ENCODE measurements at regions not wholly inside any gene's neighbourhood (a gene's known extent, or its start where the extent isn't known, plus 50 kb on each side); places are given as distances from the start of the nearest gene placed in this dataset.

GRCh38 chr5:156272139-156272538, 54.8 kb upstream of the SGCD start:
- intact Hi-C loops (cut with micrococcal nuclease; ENCODE audit: unreplicated experiment) (no loop called here), in situ Hi-C loops (cut with HindIII; ENCODE audit: low pct_unique_long_range_greater_than_20kb, low sequenced_read_pairs) (no loop called here)
- BruUV-seq (replicated peaks): no TSS peak
- no peaks in the 10 kb centered on the region for H3K4me1 ChIP-seq (ENCODE audit: control insufficient read depth, insufficient read depth, low read length)
- TF ChIP-seq SIN3A (IDR thresholded peaks at IDR 0.05; ENCODE audit: borderline replicate concordance, insufficient read depth, low read depth, low read length): no peak
- DNase-seq (ENCODE audit: low read depth, low spot score) (no peak), ATAC-seq (no peak)
- H3K36me3 ChIP-seq (ENCODE audit: control insufficient read depth, insufficient read depth, low read length): no peaks in the 10 kb centered on the region
- no peak overlapping the region for H3K4me3 ChIP-seq (ENCODE audit: low read depth in 2 of 2, low read length in 2 of 2)
- H3K9me3 ChIP-seq (ENCODE audit: control insufficient read depth, insufficient read depth, low read depth, low read length): no peaks in the 10 kb centered on the region
- POLR2A ChIA-PET: no interaction called here
- CTCF ChIA-PET: no interaction called here
- no peak overlapping the region for H3K27ac ChIP-seq (ENCODE audit: low read length)
- H3K27me3 ChIP-seq (ENCODE audit: control insufficient read depth, insufficient read depth, low read length): no peaks in the 10 kb centered on the region

- no peaks in the 10 kb centered on the region for H3K4me1 ChIP-seq (ENCODE audit: control insufficient read depth, insufficient read depth, low read length)
- H3K9me3 ChIP-seq (ENCODE audit: control insufficient read depth, insufficient read depth, low read depth, low read length): no peaks in the 10 kb centered on the region
- BruUV-seq (replicated peaks): no TSS peak
- H3K27ac ChIP-seq (ENCODE audit: low read length): no peak overlapping the region
- H3K27me3 ChIP-seq (ENCODE audit: control insufficient read depth, insufficient read depth, low read length): no peaks in the 10 kb centered on the region
- H3K4me3 ChIP-seq (ENCODE audit: low read depth in 2 of 2, low read length in 2 of 2): no peak overlapping the region
- TF ChIP-seq SIN3A (IDR thresholded peaks at IDR 0.05; ENCODE audit: borderline replicate concordance, insufficient read depth, low read depth, low read length) (no peak), TCF7L2 (IDR thresholded peaks at IDR 0.05; ENCODE audit: low read depth, low read length) (no peak), POLR2AphosphoS5 (IDR thresholded peaks at IDR 0.05; ENCODE audit: low read depth, low read length) (no peak)
- TF ChIP-seq, protein P1, sequence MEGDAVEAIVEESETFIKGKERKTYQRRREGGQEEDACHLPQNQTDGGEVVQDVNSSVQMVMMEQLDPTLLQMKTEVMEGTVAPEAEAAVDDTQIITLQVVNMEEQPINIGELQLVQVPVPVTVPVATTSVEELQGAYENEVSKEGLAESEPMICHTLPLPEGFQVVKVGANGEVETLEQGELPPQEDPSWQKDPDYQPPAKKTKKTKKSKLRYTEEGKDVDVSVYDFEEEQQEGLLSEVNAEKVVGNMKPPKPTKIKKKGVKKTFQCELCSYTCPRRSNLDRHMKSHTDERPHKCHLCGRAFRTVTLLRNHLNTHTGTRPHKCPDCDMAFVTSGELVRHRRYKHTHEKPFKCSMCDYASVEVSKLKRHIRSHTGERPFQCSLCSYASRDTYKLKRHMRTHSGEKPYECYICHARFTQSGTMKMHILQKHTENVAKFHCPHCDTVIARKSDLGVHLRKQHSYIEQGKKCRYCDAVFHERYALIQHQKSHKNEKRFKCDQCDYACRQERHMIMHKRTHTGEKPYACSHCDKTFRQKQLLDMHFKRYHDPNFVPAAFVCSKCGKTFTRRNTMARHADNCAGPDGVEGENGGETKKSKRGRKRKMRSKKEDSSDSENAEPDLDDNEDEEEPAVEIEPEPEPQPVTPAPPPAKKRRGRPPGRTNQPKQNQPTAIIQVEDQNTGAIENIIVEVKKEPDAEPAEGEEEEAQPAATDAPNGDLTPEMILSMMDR (IDR thresholded peaks at IDR 0.05): no peak
- TF ChIP-seq, protein P2, sequence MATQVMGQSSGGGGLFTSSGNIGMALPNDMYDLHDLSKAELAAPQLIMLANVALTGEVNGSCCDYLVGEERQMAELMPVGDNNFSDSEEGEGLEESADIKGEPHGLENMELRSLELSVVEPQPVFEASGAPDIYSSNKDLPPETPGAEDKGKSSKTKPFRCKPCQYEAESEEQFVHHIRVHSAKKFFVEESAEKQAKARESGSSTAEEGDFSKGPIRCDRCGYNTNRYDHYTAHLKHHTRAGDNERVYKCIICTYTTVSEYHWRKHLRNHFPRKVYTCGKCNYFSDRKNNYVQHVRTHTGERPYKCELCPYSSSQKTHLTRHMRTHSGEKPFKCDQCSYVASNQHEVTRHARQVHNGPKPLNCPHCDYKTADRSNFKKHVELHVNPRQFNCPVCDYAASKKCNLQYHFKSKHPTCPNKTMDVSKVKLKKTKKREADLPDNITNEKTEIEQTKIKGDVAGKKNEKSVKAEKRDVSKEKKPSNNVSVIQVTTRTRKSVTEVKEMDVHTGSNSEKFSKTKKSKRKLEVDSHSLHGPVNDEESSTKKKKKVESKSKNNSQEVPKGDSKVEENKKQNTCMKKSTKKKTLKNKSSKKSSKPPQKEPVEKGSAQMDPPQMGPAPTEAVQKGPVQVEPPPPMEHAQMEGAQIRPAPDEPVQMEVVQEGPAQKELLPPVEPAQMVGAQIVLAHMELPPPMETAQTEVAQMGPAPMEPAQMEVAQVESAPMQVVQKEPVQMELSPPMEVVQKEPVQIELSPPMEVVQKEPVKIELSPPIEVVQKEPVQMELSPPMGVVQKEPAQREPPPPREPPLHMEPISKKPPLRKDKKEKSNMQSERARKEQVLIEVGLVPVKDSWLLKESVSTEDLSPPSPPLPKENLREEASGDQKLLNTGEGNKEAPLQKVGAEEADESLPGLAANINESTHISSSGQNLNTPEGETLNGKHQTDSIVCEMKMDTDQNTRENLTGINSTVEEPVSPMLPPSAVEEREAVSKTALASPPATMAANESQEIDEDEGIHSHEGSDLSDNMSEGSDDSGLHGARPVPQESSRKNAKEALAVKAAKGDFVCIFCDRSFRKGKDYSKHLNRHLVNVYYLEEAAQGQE (IDR thresholded peaks at IDR 0.05; ENCODE audit: insufficient read depth in 1 of 2, low read depth in 2 of 2, low read length in 1 of 2): no peak
- CTCF ChIA-PET: no interaction called here
- intact Hi-C loops (cut with micrococcal nuclease; ENCODE audit: unreplicated experiment) (no loop called here), in situ Hi-C loops (cut with HindIII; ENCODE audit: low pct_unique_long_range_greater_than_20kb, low sequenced_read_pairs) (no loop called here)
- ATAC-seq (no peak), DNase-seq (ENCODE audit: low read depth, low spot score) (no peak)
- POLR2A ChIA-PET: interaction anchor here (0.5 kb wide), 1 partner anchor 542 kb away, joined by 3 read pairs; no protein-coding TSS in a partner anchor
- H3K36me3 ChIP-seq (ENCODE audit: control insufficient read depth, insufficient read depth, low read length): no peaks in the 10 kb centered on the region
Measured at GRCh38 chr5:156273325-156273724, 53.6 kb upstream of the SGCD start.

DNA sequence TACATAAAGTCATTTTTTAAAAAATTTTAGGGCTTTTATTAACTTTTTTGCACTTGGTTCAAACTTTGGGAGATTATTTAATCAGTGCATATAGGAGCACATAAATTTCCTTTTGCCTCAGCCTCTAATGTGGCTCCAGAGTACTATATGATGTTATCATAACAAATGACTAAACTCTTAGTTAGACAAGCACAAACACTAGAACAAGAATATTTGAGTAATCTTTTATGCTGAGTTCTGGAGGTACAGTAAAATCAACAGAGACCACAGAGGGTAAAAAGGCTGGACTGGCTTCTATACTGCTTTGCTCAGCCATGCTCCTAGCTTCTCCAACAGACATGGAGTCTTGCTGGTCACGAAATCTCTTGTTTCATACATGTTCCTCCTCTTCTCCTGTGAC, 52.5 kb upstream of the SGCD start:
- CTCF ChIA-PET: no interaction called here
- H3K4me3 ChIP-seq (ENCODE audit: low read depth in 2 of 2, low read length in 2 of 2): no peak overlapping the region
- in situ Hi-C loops (cut with HindIII; ENCODE audit: low pct_unique_long_range_greater_than_20kb, low sequenced_read_pairs): no loop called here
- no peaks in the 10 kb centered on the region for H3K36me3 ChIP-seq (ENCODE audit: control insufficient read depth, insufficient read depth, low read length)
- H3K27ac ChIP-seq (ENCODE audit: low read length): no peak overlapping the region
- H3K27me3 ChIP-seq (ENCODE audit: control insufficient read depth, insufficient read depth, low read length): no peaks in the 10 kb centered on the region
- H3K4me1 ChIP-seq (ENCODE audit: control insufficient read depth, insufficient read depth, low read length): no peaks in the 10 kb centered on the region
- no peak for DNase-seq (ENCODE audit: low read depth, low spot score)
- H3K9me3 ChIP-seq (ENCODE audit: control insufficient read depth, insufficient read depth, low read depth, low read length): no peaks in the 10 kb centered on the region
- ATAC-seq: no peak
- POLR2A ChIA-PET: no interaction called here
- no TSS peak for BruUV-seq (replicated peaks)
- intact Hi-C loops (cut with micrococcal nuclease; ENCODE audit: unreplicated experiment): no loop called here
- no peak for TF ChIP-seq POLR2AphosphoS5 (IDR thresholded peaks at IDR 0.05; ENCODE audit: low read depth, low read length)
- no peak for TF ChIP-seq SIN3A (IDR thresholded peaks at IDR 0.05; ENCODE audit: borderline replicate concordance, insufficient read depth, low read depth, low read length)
- TF ChIP-seq, protein P1 (IDR thresholded peaks at IDR 0.05): no peak
- TF ChIP-seq, protein P2 (IDR thresholded peaks at IDR 0.05; ENCODE audit: insufficient read depth in 1 of 2, low read depth in 2 of 2, low read length in 1 of 2): no peak
- no peak for TF ChIP-seq TCF7L2 (IDR thresholded peaks at IDR 0.05; ENCODE audit: low read depth, low read length)
